GM12891 (cell line): ENCODE measurements at regions not wholly inside any gene's neighbourhood (a gene's known extent, or its start where the extent isn't known, plus 50 kb on each side); places are given as distances from the start of the nearest gene placed in this dataset.

Experiments used
- DNase-seq: peaks from one replicate; pipeline ENCODE4 v3.0.0; 2011; ENCODE audit warnings: low spot score; ENCODE audit not compliant: insufficient read length
- FAIRE-seq: peaks from 2 replicates; lab custom pipeline; 2011; peaks lifted over from hg19 to GRCh38; lab: Jason Lieb, UNC
- PAX5 ChIP-seq: IDR thresholded peaks from 2 replicates; pipeline ENCODE4 v1.6.1; 2011; ENCODE audit warnings: low read length, moderate library complexity, mild to moderate bottlenecking; ENCODE audit not compliant: insufficient read depth, severe bottlenecking
- POLR2A ChIP-seq: IDR thresholded peaks from 2 replicates; pipeline ENCODE4 v1.6.1; 2011; ENCODE audit warnings: low read depth, low read length, control low read depth
- POLR2AphosphoS5 ChIP-seq: IDR thresholded peaks from 2 replicates; pipeline ENCODE4 v1.6.1; 2011; ENCODE audit warnings: low read depth, low read length, control low read depth
- POU2F2 ChIP-seq: IDR thresholded peaks from 2 replicates; pipeline ENCODE4 v1.6.1; 2011; ENCODE audit warnings: low read depth, mild to moderate bottlenecking, control low read depth, low read length, moderate library complexity
- SPI1 ChIP-seq: IDR thresholded peaks from 2 replicates; pipeline ENCODE4 v1.6.1; 2011; ENCODE audit warnings: low read depth, low read length, control low read depth
- TAF1 ChIP-seq: IDR thresholded peaks from 2 replicates; pipeline ENCODE4 v1.6.1; 2011; ENCODE audit warnings: low read depth, low read length, control low read depth

- DNase-seq, result no peak
- FAIRE-seq, result no peak
- no peak for TF ChIP-seq POU2F2
Observed at GRCh38 chr9:108643731-108644510, 211.9 kb downstream of the ACTL7B start.

- DNase-seq, result no peak
- no peak for TF ChIP-seq SPI1
- no peak for TF ChIP-seq POLR2AphosphoS5
- no peak for TF ChIP-seq TAF1
- no peak for TF ChIP-seq POU2F2
- TF ChIP-seq PAX5, result no peak
- TF ChIP-seq POLR2A, result no peak
- no peak for FAIRE-seq
Observed at GRCh38 chr9:108642871-108643270, 212.9 kb downstream of the ACTL7B start.

- TF ChIP-seq POU2F2, result no peak
- TF ChIP-seq SPI1, result no peak
- no peak for TF ChIP-seq POLR2AphosphoS5
- no peak for TF ChIP-seq POLR2A
- TF ChIP-seq TAF1, result no peak
- TF ChIP-seq PAX5, result no peak
- DNase-seq, result no peak
- no peak for FAIRE-seq
Observed at GRCh38 chr9:108640230-108640629, 215.6 kb downstream of the ACTL7B start.

DNA sequence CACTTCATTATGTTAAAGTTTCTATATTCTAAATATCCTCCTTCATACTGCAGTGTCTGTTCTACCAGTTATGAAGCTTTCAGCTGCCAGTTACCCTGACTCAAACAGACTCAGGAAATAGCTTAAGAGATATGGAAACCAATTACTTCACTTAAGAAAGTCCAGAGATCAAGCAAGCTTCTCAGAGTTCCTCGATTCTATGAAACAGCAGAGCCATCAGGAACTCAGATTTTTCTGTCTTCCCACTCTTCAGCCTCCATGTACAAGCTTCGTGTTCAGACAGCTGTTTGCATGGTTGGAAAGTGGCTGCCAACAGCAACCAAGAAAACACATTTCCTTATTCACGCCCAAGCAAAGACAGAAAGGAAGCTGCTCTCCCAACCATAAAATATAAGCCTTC, 216.1 kb downstream of the ACTL7B start:
- DNase-seq (no peak), FAIRE-seq (no peak)
- TF ChIP-seq POLR2A (no peak), TAF1 (no peak), PAX5 (no peak), POLR2AphosphoS5 (no peak), SPI1 (no peak), POU2F2 (no peak)

- no peak for FAIRE-seq
- TF ChIP-seq POLR2A (no peak), TAF1 (no peak), SPI1 (no peak), POU2F2 (no peak), PAX5 (no peak), POLR2AphosphoS5 (no peak)
Observed at GRCh38 chr9:108639091-108639490, 216.7 kb downstream of the ACTL7B start.

GRCh38 chr9:108637340-108637739, 218.4 kb downstream of the ACTL7B start:
- DNase-seq (no peak), FAIRE-seq (no peak)
- no peak for TF ChIP-seq POLR2A
- TF ChIP-seq SPI1, result no peak
- no peak for TF ChIP-seq TAF1
- TF ChIP-seq POLR2AphosphoS5, result no peak
- no peak for TF ChIP-seq POU2F2
- no peak for TF ChIP-seq PAX5

More at GRCh38 chr9:108639091-108639490, 216.7 kb downstream of the ACTL7B start:
- DNase-seq, result no peak

- DNase-seq, result no peak
- no peak for TF ChIP-seq TAF1
- no peak for TF ChIP-seq PAX5
- TF ChIP-seq SPI1, result no peak
- no peak for TF ChIP-seq POLR2A
- no peak for TF ChIP-seq POU2F2
- no peak for TF ChIP-seq POLR2AphosphoS5
- FAIRE-seq, result no peak
Observed at GRCh38 chr9:108636013-108636412, 219.8 kb downstream of the ACTL7B start.

DNA sequence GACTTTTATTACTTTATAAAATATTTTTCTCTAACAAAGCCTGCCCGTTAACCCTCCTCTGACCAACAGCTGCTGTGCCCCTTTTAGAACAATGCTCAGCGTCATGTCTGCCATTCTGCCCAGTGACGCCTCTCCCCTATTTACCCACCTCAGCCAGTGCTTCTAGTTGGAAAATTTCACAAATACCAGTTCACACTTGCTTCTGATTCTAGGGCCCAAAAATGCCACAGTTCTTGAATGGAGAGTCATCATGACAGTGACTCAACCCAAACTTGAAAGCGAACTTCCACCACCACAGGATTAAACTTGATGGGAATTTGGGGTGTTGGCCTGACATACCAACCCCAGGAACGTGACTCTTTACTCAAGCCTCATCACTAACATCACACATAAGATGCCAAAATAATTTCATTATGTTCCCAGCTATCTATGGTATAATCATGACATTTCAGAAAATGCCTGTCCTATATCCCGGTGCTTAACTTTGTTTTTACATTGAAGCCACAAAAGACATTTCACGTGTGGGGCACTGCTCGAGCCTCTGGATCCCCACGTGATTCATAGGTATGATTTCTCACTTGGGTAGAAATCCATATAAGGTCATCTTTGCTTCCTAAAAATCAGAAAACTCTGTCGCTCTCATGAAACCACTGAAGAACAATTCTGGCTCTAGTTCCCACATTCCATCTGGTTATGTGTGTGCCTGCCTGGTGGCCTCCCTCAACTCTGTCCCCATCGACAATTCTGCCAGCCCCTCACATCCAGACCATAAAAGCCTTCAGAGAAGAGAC, 220.9 kb downstream of the ACTL7B start:
- FAIRE-seq (no peak), DNase-seq (no peak)
- no peak for TF ChIP-seq POU2F2
- TF ChIP-seq SPI1, result no peak
- no peak for TF ChIP-seq PAX5
- TF ChIP-seq POLR2A, result no peak
- TF ChIP-seq TAF1, result no peak
- TF ChIP-seq POLR2AphosphoS5, result no peak

- DNase-seq (no peak), FAIRE-seq (no peak)
- TF ChIP-seq POU2F2 (no peak), POLR2AphosphoS5 (no peak), SPI1 (no peak), TAF1 (no peak), POLR2A (no peak), PAX5 (no peak)
Observed at GRCh38 chr9:108634204-108634603, 221.6 kb downstream of the ACTL7B start.
